ENCODE measurements at regions not wholly inside any gene's neighbourhood (a gene's known extent, or its start where the extent isn't known, plus 50 kb on each side); places are given as distances from the start of the nearest gene placed in this dataset.

DNA sequence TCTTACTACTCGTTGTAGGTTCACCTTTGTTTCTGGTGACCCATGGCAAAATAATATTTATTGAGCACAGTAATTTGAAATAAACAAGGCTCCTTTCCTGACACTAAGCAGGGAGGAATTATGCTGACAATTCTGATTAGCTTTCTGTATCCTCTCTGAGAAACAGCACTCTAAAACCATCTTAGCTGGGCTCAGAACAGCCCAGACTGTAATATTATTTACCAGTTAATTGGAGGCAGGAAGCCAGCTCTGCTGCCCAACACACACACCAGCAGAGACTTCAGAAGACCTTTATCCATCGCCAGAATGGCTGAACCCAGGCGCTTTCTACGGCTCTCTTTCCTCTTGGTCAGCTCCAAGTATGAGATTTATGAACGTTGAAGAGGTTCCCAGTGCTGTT, 77.6 kb upstream of the FMN2 start:
- H3K27ac ChIP-seq (ENCODE audit: low read depth): no peak overlapping the region

DNA sequence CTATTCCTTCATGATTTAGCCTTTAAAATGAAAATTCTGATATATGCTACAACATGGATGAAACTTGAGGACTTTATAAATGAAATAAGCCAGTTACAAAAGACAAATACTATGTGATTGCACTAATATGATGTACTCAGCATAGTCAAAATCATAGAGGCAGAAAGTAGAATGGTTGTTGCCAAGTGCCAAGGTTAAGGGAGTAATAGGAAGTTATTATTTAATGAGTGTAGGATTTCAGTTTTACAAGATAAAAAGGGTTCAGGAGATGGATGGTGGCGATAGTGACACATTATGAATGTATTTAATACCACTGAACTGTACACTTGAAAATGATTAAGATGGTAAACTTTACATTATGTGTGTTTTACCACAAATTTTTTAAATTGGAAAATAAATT, 73.1 kb upstream of the FMN2 start:
- no peaks in the 10 kb centered on the region for H3K27me3 ChIP-seq (ENCODE audit: insufficient read depth)
- no peaks in the 10 kb centered on the region for H4K20me1 ChIP-seq (replicated peaks; ENCODE audit: insufficient read depth)
- DNase-seq (ENCODE audit: low spot score) (no peak), ATAC-seq (no peak)
- Mint-ChIP-seq H3K4me1 (no peaks in the 10 kb centered on the region), H3K27ac (no peak overlapping the region), H3K9me3 (peaks cover 5% of the 10 kb centered on the region; the same call in 1 of the 3 replicates), H3K4me3 (no peak overlapping the region), H3K36me3 (ENCODE audit: low read depth) (no peaks in the 10 kb centered on the region), H3K27me3 (ENCODE audit: insufficient read depth, low read depth, poor library complexity) (no peaks in the 10 kb centered on the region)
- H3K36me3 ChIP-seq (ENCODE audit: insufficient read depth): no peaks in the 10 kb centered on the region
- H2AFZ ChIP-seq: no peak overlapping the region
- no peaks in the 10 kb centered on the region for H3F3A ChIP-seq (replicated peaks; ENCODE audit: low read depth)
- no peak overlapping the region for H3K4me2 ChIP-seq
- no peaks in the 10 kb centered on the region for H3K9me2 ChIP-seq (ENCODE audit: insufficient read depth)
- no peaks in the 10 kb centered on the region for H3K4me1 ChIP-seq (ENCODE audit: insufficient read depth)
- H3K79me2 ChIP-seq (replicated peaks; ENCODE audit: insufficient read depth): no peaks in the 10 kb centered on the region
- H3K4me3 ChIP-seq: no peak overlapping the region
- H3K27ac ChIP-seq (ENCODE audit: low read depth): no peak overlapping the region
- TF ChIP-seq NANOG (IDR thresholded peaks at IDR 0.05; ENCODE audit: borderline replicate concordance): no peak
- TF ChIP-seq JUNB (IDR thresholded peaks at IDR 0.05; ENCODE audit: unreplicated experiment): no peak
- no peak for TF ChIP-seq ZNF331 (CRISPR knock-in tag; IDR thresholded peaks at IDR 0.05; ENCODE audit: low read depth)
- TF ChIP-seq, protein P1, sequence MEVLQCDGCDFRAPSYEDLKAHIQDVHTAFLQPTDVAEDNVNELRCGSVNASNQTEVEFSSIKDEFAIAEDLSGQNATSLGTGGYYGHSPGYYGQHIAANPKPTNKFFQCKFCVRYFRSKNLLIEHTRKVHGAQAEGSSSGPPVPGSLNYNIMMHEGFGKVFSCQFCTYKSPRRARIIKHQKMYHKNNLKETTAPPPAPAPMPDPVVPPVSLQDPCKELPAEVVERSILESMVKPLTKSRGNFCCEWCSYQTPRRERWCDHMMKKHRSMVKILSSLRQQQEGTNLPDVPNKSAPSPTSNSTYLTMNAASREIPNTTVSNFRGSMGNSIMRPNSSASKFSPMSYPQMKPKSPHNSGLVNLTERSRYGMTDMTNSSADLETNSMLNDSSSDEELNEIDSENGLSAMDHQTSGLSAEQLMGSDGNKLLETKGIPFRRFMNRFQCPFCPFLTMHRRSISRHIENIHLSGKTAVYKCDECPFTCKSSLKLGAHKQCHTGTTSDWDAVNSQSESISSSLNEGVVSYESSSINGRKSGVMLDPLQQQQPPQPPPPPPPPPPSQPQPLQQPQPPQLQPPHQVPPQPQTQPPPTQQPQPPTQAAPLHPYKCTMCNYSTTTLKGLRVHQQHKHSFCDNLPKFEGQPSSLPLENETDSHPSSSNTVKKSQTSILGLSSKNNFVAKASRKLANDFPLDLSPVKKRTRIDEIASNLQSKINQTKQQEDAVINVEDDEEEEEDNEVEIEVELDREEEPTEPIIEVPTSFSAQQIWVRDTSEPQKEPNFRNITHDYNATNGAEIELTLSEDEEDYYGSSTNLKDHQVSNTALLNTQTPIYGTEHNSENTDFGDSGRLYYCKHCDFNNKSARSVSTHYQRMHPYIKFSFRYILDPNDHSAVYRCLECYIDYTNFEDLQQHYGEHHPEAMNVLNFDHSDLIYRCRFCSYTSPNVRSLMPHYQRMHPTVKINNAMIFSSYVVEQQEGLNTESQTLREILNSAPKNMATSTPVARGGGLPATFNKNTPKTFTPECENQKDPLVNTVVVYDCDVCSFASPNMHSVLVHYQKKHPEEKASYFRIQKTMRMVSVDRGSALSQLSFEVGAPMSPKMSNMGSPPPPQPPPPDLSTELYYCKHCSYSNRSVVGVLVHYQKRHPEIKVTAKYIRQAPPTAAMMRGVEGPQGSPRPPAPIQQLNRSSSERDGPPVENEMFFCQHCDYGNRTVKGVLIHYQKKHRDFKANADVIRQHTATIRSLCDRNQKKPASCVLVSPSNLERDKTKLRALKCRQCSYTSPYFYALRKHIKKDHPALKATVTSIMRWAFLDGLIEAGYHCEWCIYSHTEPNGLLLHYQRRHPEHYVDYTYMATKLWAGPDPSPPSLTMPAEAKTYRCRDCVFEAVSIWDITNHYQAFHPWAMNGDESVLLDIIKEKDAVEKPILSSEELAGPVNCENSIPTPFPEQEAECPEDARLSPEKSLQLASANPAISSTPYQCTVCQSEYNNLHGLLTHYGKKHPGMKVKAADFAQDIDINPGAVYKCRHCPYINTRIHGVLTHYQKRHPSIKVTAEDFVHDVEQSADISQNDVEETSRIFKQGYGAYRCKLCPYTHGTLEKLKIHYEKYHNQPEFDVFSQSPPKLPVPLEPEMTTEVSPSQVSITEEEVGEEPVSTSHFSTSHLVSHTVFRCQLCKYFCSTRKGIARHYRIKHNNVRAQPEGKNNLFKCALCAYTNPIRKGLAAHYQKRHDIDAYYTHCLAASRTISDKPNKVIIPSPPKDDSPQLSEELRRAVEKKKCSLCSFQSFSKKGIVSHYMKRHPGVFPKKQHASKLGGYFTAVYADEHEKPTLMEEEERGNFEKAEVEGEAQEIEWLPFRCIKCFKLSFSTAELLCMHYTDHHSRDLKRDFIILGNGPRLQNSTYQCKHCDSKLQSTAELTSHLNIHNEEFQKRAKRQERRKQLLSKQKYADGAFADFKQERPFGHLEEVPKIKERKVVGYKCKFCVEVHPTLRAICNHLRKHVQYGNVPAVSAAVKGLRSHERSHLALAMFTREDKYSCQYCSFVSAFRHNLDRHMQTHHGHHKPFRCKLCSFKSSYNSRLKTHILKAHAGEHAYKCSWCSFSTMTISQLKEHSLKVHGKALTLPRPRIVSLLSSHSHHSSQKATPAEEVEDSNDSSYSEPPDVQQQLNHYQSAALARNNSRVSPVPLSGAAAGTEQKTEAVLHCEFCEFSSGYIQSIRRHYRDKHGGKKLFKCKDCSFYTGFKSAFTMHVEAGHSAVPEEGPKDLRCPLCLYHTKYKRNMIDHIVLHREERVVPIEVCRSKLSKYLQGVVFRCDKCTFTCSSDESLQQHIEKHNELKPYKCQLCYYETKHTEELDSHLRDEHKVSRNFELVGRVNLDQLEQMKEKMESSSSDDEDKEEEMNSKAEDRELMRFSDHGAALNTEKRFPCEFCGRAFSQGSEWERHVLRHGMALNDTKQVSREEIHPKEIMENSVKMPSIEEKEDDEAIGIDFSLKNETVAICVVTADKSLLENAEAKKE (CRISPR knock-in tag; IDR thresholded peaks at IDR 0.05): no peak
- TF ChIP-seq EZH2 (IDR thresholded peaks at IDR 0.05; ENCODE audit: low read depth, unreplicated experiment): no peak
- TF ChIP-seq, protein P2, sequence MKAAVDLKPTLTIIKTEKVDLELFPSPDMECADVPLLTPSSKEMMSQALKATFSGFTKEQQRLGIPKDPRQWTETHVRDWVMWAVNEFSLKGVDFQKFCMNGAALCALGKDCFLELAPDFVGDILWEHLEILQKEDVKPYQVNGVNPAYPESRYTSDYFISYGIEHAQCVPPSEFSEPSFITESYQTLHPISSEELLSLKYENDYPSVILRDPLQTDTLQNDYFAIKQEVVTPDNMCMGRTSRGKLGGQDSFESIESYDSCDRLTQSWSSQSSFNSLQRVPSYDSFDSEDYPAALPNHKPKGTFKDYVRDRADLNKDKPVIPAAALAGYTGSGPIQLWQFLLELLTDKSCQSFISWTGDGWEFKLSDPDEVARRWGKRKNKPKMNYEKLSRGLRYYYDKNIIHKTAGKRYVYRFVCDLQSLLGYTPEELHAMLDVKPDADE (IDR thresholded peaks at IDR 0.05): no peak
- TF ChIP-seq CREB1 (CRISPR knock-in tag; IDR thresholded peaks at IDR 0.05; ENCODE audit: low read depth): no peak
- TF ChIP-seq EZH2phosphoT487 (IDR thresholded peaks at IDR 0.05; ENCODE audit: unreplicated experiment): no peak
- no peak for TF ChIP-seq ZNF114 (CRISPR knock-in tag; IDR thresholded peaks at IDR 0.05)

More for the DNA sequence above, 77.6 kb upstream of the FMN2 start:
- Histone ChIP-seq H3K4me2 (no peak overlapping the region), H3K36me3 (ENCODE audit: insufficient read depth) (no peaks in the 10 kb centered on the region), H2AFZ (peak overlapping the region; percentile 44; the same call in 1 of the 2 replicates), H3K9me2 (ENCODE audit: insufficient read depth) (peaks cover 6% of the 10 kb centered on the region; the same call in 1 of the 2 replicates), H3K27me3 (ENCODE audit: insufficient read depth) (no peaks in the 10 kb centered on the region), H3K79me2 (replicated peaks; ENCODE audit: insufficient read depth) (no peaks in the 10 kb centered on the region), H3K4me3 (no peak overlapping the region), H3F3A (replicated peaks; ENCODE audit: low read depth) (no peaks in the 10 kb centered on the region), H3K4me1 (ENCODE audit: insufficient read depth) (no peaks in the 10 kb centered on the region), H4K20me1 (replicated peaks; ENCODE audit: insufficient read depth) (no peaks in the 10 kb centered on the region)
- no peak overlapping the region for H3K27ac Mint-ChIP-seq
- DNase-seq (ENCODE audit: low spot score) (no peak), ATAC-seq (no peak)
- H3K27me3 Mint-ChIP-seq (ENCODE audit: insufficient read depth, low read depth, poor library complexity): no peaks in the 10 kb centered on the region
- TF ChIP-seq, protein P3, sequence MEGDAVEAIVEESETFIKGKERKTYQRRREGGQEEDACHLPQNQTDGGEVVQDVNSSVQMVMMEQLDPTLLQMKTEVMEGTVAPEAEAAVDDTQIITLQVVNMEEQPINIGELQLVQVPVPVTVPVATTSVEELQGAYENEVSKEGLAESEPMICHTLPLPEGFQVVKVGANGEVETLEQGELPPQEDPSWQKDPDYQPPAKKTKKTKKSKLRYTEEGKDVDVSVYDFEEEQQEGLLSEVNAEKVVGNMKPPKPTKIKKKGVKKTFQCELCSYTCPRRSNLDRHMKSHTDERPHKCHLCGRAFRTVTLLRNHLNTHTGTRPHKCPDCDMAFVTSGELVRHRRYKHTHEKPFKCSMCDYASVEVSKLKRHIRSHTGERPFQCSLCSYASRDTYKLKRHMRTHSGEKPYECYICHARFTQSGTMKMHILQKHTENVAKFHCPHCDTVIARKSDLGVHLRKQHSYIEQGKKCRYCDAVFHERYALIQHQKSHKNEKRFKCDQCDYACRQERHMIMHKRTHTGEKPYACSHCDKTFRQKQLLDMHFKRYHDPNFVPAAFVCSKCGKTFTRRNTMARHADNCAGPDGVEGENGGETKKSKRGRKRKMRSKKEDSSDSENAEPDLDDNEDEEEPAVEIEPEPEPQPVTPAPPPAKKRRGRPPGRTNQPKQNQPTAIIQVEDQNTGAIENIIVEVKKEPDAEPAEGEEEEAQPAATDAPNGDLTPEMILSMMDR (conservative IDR thresholded peaks at IDR 0.05; ENCODE audit: low read depth in 2 of 2): no peak
- no peak for TF ChIP-seq EZH2phosphoT487 (IDR thresholded peaks at IDR 0.05; ENCODE audit: unreplicated experiment)
- no peaks in the 10 kb centered on the region for H3K4me1 Mint-ChIP-seq
- H3K36me3 Mint-ChIP-seq (ENCODE audit: low read depth): no peaks in the 10 kb centered on the region
- H3K9me3 Mint-ChIP-seq: peaks cover 14% of the 10 kb centered on the region
- no peak overlapping the region for H3K4me3 Mint-ChIP-seq

All from GM23338 (cell line).